ENCODE measurements at regions not wholly inside any gene's neighbourhood (a gene's known extent, or its start where the extent isn't known, plus 50 kb on each side); places are given as distances from the start of the nearest gene placed in this dataset.
"Not testable (repeated sequence)": the region's sequence is repeated elsewhere in the genome, so short reads cannot be mapped to it uniquely, and the experiment has no call there.

DNA sequence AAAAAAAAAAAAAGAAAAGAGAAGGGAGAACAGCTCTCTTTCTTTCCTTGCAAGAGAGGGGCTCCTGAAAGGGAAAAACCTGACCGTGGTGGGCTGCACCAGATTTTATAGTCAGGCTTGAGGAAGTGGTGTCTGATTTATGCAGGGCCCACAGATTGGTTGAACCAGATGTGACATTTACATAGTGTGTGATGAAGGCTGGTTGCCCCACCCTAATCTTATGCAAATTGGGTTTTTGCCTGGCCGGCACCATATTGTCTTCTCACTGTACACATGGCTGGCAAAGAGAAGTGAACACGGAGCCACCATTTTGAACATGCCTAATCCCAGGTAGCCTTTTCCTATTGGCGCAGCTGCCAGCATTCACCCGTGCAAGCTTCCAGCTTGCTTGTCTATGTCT lies 154.4 kb downstream of the OXSM start:
- no peak for DNase-seq (ENCODE audit: low read depth in 4 of 4, low spot score in 3 of 4)

GRCh38 chr3:25945366-25945765 lies 155.5 kb downstream of the OXSM start:
- no peak for DNase-seq (ENCODE audit: low read depth in 4 of 4, low spot score in 3 of 4)

GRCh38 chr3:25945836-25946235 lies 155.9 kb downstream of the OXSM start:
- DNase-seq (ENCODE audit: low read depth in 4 of 4, low spot score in 3 of 4): no peak

DNA sequence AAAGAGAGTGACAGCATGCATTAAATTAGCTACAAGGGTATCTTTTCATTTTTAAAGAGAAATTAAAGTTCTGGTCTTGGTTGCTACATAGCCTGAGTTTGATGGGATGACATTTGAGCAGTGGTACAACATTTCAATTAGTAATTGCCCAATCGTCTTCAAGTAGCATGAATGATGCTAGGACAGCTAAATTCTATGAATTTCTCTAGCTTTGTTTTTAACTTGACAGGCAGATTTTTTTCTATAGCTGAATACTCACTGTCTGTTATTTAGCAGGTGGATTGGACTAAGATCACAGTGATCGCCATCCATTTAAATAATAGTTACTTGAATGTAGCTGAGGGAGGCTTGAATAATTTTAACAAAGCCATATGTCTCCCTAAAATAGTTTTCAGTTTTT lies 162.2 kb downstream of the OXSM start:
- no peak for DNase-seq (ENCODE audit: low read depth in 4 of 4, low spot score in 3 of 4)

DNA sequence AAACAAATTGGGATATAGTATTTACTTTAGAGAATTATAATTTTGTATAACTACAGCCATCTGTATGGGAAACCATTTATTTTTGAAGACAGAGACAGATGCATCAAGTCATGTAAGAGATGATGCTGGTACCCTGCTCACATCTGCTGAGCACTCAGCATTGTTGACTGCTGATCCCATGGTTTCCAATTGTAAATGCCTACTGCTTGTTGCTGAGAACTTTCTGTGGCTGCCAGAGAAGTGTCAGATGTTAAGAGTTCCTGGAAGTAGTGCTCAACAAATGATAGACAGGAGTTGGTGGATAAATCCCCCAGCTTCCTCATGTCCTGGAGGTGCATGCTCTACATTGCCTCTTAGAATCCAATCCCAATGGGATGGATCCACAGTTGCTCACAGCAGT lies 167.1 kb downstream of the OXSM start:
- DNase-seq (ENCODE audit: low read depth in 4 of 4, low spot score in 3 of 4): no peak

DNA sequence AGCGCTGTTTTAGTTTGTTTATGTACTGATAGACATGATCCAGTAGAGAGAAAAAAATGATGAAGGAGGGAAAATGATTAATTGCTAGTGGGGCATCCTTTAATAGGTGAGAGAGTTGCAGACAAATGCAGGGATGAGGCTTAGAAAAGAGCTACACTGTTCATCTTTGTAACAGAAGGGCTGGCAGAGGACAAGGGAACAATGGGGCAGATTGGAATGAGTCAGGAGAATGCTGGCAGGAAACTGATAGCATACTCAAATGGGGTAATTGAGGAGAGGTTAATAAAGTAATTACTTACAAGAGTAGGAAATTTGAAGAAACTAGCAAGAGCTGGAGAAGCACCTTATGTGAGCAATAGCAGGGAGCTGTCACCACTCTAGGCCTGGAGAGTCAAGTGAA lies 170.9 kb downstream of the OXSM start:
- no peak for DNase-seq (ENCODE audit: low read depth in 4 of 4, low spot score in 3 of 4)

GRCh38 chr3:25962255-25962654 lies 172.4 kb downstream of the OXSM start:
- DNase-seq (ENCODE audit: low read depth in 4 of 4, low spot score in 3 of 4): no peak

- no peak for DNase-seq (ENCODE audit: low read depth in 4 of 4, low spot score in 3 of 4)
These were observed 174.3 kb downstream of the OXSM start for GRCh38 chr3:25964141-25964540.

DNA sequence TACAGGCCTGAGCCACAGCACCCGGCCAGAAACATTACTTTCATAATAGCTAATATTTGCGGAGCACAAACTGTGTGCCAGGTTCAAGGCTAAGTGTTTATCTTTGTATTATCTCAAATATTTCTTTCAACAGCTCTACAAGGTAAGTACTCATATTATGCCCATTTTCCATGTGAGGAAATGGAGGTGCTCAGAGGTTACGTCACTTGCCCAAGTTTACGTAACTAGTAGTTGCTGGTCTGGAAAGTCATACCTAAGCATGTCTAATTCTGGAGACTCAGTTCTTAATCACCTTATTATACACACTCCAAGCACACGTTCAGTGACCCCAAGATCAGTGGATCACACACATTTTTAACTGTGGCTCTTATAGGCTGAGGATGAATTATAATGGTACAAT lies 177.5 kb downstream of the OXSM start:
- no peak for DNase-seq (ENCODE audit: low read depth in 4 of 4, low spot score in 3 of 4)

- no peak for DNase-seq (ENCODE audit: low read depth in 4 of 4, low spot score in 3 of 4)
These were observed 181.8 kb downstream of the OXSM start for GRCh38 chr3:25971736-25972135.

DNA sequence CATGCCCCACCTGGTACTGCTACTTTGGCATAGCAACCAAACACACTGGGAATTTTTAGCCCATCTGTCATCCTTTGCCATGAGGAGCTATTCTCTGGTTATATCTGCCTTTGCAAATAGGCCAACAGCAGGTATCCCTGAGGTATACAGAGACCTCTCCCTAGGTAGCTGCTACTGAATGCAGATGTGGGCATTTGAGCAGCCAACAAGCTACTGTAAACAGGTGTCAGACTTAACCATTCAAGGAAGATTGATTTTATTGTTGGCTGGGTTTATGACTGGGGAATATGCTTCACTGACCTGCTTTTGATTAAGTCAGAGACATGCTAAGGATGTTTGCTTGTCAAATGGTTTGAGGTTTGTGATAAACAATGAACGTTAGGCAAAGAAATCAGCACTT lies 183.2 kb downstream of the OXSM start:
- no peak for DNase-seq (ENCODE audit: low read depth in 4 of 4, low spot score in 3 of 4)

DNA sequence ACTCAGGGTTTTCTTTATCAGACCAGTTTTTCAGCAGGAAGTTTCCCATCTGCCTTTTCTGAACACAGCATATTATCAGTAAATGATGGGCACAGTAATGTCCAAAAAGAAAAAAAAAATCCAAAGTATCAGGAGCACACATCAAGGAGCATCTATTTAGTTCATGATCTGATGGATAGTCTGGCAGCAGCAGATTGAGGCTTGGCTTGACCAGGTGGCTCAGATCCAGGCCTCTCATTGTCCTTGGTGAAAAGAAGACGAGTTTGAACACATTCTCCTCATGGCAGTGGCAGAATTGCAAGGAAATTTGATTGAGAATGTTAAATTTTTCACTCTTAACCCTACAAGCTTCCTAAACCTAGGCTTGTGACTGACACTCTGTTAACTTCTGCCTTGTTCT lies 192.9 kb downstream of the OXSM start:
- no peak for DNase-seq (ENCODE audit: low read depth in 4 of 4, low spot score in 3 of 4)

GRCh38 chr3:25985621-25986020 lies 195.7 kb downstream of the OXSM start:
- DNase-seq (ENCODE audit: low read depth in 4 of 4, low spot score in 3 of 4): no peak

GRCh38 chr3:25992606-25993005 lies 202.7 kb downstream of the OXSM start:
- DNase-seq (ENCODE audit: low read depth in 4 of 4, low spot score in 3 of 4): no peak

GRCh38 chr3:26004172-26004571 lies 214.3 kb downstream of the OXSM start:
- DNase-seq (ENCODE audit: low read depth in 4 of 4, low spot score in 3 of 4): no peak

DNA sequence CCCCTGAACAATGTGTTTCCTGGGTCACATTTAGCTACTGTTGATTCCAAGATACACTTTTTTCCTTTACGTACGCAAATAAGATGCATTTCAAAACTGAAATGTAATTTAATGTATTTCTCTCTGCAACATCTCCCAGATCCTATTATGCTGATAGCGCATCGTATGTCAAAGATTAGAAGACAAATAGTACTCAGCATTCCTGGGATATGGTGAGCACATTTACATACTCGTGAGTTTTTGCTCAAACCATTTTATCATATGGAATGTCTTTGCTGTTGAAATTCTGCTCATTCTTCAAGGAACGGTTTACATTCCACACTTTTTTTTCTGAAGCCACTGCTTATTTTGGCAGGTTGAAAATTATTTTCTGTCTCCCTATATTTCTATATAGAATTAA lies 221.4 kb downstream of the OXSM start:
- no peak for DNase-seq (ENCODE audit: low read depth in 4 of 4, low spot score in 3 of 4)

DNA sequence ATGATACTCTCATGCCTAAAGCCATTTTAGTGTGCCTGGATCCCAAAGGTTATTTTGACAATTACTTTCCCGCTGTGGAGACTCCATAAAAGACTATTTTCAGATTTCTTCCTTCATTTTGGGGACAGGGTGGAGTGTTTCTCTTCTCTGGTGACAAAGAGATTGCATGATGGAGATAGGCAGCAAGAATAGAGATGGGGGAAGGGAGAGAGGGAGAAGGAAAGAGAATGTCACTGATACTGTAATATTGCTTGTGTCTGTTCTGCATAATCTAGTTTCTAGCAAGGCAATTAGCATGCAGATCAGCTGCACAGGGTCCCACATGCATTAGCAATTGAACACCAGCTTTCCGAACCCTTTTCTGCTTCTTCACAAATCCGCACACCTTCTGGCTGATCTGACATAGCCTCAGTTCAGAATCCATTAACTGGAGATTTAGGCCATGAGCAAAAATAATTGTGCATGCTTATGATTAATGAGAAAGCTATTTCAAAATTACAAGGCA lies 222.4 kb downstream of the OXSM start:
- DNase-seq (ENCODE audit: low read depth in 4 of 4, low spot score in 3 of 4): no peak

DNA sequence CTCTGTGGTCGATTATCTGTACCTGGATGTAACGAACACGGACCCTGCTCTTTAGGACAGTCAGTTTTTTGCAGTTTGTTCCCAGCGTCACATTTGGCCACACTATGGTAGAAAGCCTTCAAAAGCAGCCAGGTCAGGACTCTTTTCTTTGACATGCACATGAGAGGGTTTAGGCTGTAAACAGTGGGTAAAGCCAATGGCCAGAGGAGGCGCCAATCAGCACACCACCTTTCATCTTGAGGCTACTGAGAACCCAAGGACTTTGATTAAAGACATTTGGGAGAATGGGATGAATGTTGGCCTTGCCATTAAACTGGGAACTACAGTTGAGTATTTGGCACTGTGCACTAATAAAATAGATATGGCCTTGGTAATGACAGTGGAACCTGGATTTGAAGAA lies 225.9 kb downstream of the OXSM start:
- DNase-seq (ENCODE audit: low read depth in 4 of 4, low spot score in 3 of 4): no peak

DNA sequence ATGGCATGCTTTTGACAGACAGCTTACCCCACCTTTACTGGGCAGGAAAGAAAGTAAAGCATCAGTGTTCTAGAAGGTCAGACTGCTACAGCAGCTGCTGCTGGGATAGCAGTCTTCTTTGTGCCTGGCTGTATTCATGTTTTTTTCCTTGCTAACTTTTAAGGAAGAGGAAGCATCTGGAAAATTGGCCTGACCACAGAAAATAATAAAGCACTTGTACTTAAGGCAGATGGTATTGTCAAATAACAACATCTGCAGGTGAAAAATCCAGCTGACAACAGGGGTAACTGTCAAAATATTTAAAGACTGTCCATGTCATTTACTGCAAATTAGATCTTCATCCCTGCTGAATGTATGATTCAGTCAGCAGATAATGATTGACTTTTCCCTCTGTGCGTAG lies 229.0 kb downstream of the OXSM start:
- DNase-seq (ENCODE audit: low read depth in 4 of 4, low spot score in 3 of 4): no peak

DNA sequence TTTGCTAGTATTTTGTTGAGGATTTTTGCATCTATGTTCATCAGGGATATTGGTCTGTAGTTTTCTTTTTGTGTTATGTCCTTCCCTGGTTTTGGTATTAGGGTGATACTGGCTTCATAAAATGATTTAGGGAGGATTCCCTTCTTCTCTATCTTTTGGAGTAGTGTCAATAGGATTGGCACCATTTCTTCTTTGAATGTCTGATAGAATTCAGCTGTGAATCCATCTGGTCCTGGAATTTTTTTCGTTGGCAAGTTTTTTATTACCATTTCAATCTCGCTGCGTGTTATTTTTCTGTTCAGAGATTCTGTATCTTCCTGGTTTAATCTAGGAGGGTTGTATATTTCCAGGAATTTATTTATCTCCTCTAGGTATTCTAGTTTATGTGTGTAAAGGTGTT lies 234.3 kb downstream of the OXSM start:
- not testable (repeated sequence) for DNase-seq (ENCODE audit: low read depth in 4 of 4, low spot score in 3 of 4)

- DNase-seq (ENCODE audit: low read depth in 4 of 4, low spot score in 3 of 4): no peak
These were observed 239.4 kb downstream of the OXSM start for GRCh38 chr3:26029321-26029720.

- not testable (repeated sequence) for DNase-seq (ENCODE audit: low read depth in 4 of 4, low spot score in 3 of 4)
These were observed 252.2 kb downstream of the OXSM start for GRCh38 chr3:26042126-26042525.

GRCh38 chr3:26049951-26050350 lies 260.1 kb downstream of the OXSM start:
- DNase-seq (ENCODE audit: low read depth in 4 of 4, low spot score in 3 of 4): no peak

DNA sequence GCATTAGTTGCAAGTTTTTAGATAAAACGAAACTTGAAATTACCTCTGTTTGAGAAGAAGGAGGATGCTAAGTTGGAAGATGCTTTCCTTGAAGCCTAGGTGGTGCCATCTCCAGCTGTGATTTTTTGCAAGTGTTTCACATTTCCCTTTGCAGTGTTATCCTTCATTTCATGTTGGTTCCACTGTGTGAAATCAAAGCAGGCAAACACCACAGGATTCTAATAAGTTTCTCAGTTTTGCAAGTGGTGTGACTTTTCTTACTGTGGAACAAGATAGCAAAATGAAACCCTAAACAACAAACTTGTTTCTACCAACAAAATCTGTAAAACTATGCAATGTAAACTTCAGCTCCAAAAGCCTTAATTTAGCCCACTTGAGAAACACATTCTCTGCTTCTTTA lies 260.9 kb downstream of the OXSM start:
- DNase-seq (ENCODE audit: low read depth in 4 of 4, low spot score in 3 of 4): no peak

Data from left renal pelvis (tissue), 4 donors.